ENCODE measurements at regions not wholly inside any gene's neighbourhood (a gene's known extent, or its start where the extent isn't known, plus 50 kb on each side); places are given as distances from the start of the nearest gene placed in this dataset.

DNA sequence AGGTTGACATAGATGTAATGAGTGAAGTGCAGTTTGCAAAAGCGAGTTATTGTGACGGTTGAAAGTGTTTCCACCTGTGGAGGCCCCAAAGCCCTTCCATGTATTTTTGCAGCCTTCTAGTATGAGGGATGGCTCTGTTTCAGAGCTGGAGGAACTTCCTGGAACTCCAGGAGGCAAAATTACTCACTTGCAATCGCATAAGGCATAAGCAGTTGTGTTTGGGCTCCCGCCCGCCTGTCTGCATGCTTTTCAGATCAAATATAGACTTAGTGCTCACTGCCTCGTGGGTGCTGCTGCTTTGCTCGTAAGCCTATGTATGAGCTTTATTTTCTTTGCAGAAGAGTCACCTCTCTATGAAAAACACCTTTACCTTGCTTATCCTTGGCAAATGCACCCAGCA is 146.8 kb upstream of the LARGE1 start:
- H3K79me2 ChIP-seq (ENCODE audit: control insufficient read depth, insufficient read depth, low read length) = no peaks in the 10 kb centered on the region
- H3K4me1 ChIP-seq (ENCODE audit: control insufficient read depth, extremely low read depth, insufficient read depth, low read length) = no peaks in the 10 kb centered on the region
- intact Hi-C loops (cut with micrococcal nuclease) (no loop called here), dilution Hi-C loops (cut with MboI; ENCODE audit: extremely low pct_ligation_motif_present, low sequenced_read_pairs) (no loop called here)
- H4K20me1 ChIP-seq (replicated peaks; ENCODE audit: control insufficient read depth, extremely low read depth, insufficient read depth, low read length) = no peaks in the 10 kb centered on the region
- peaks cover 13% of the 10 kb centered on the region for H3K9me3 ChIP-seq (replicated peaks; ENCODE audit: control insufficient read depth, insufficient read depth, low read length)
- CTCF ChIA-PET = no interaction called here
- BruUV-seq (replicated peaks) = no TSS peak
- FAIRE-seq (no peak), DNase-seq (ENCODE audit: low read depth, low spot score) (no peak)
- H3K9ac ChIP-seq (replicated peaks; ENCODE audit: extremely low read depth, insufficient read depth, low read length) = no peak overlapping the region
- no peak overlapping the region for H3K4me3 ChIP-seq (replicated peaks in 1 of 3; ENCODE audit: insufficient read depth in 1 of 3, low read depth in 1 of 3, low read length in 3 of 3)
- no peak overlapping the region for H3K27ac ChIP-seq (ENCODE audit: insufficient read depth, low read depth, low read length)
- no peak overlapping the region for H2AFZ ChIP-seq (ENCODE audit: low read depth, low read length)
- H3K27me3 ChIP-seq (ENCODE audit: control insufficient read depth in 2 of 2, insufficient read depth in 2 of 2, low read length in 2 of 2) = no peaks in the 10 kb centered on the region
- H3K4me2 ChIP-seq (ENCODE audit: insufficient read depth, low read length) = no peak overlapping the region
- no peaks in the 10 kb centered on the region for H3K36me3 ChIP-seq (ENCODE audit: control insufficient read depth in 2 of 2, extremely low read depth in 1 of 2, insufficient read depth in 2 of 2, low read length in 2 of 2)
- POLR2A ChIA-PET = no interaction called here
- TF ChIP-seq GATA2 (IDR thresholded peaks at IDR 0.05; ENCODE audit: insufficient read depth, insufficient read length, low read depth, low read length) (no peak), MAX (IDR thresholded peaks at IDR 0.05; ENCODE audit: insufficient read depth, insufficient read length) (no peak), CTCF (IDR thresholded peaks at IDR 0.05; ENCODE audit: extremely low read depth in 1 of 2, insufficient read depth in 1 of 2, low read depth in 1 of 2, low read length in 2 of 2) (no peak)
- H3K9me1 ChIP-seq (replicated peaks; ENCODE audit: control insufficient read depth, extremely low read depth, insufficient read depth, low read length) = no peaks in the 10 kb centered on the region

GRCh38 chr22:34068001-34068400 is 147.7 kb upstream of the LARGE1 start:
- Histone ChIP-seq H3K79me2 (ENCODE audit: control insufficient read depth, insufficient read depth, low read length) (no peaks in the 10 kb centered on the region), H3K27ac (ENCODE audit: insufficient read depth, low read depth, low read length) (no peak overlapping the region), H3K9ac (replicated peaks; ENCODE audit: extremely low read depth, insufficient read depth, low read length) (no peak overlapping the region), H3K9me1 (replicated peaks; ENCODE audit: control insufficient read depth, extremely low read depth, insufficient read depth, low read length) (no peaks in the 10 kb centered on the region), H3K4me3 (replicated peaks in 1 of 3; ENCODE audit: insufficient read depth in 1 of 3, low read depth in 1 of 3, low read length in 3 of 3) (no peak overlapping the region), H3K4me2 (ENCODE audit: insufficient read depth, low read length) (no peak overlapping the region), H3K27me3 (ENCODE audit: control insufficient read depth in 2 of 2, insufficient read depth in 2 of 2, low read length in 2 of 2) (no peaks in the 10 kb centered on the region), H3K4me1 (ENCODE audit: control insufficient read depth, extremely low read depth, insufficient read depth, low read length) (no peaks in the 10 kb centered on the region), H4K20me1 (replicated peaks; ENCODE audit: control insufficient read depth, extremely low read depth, insufficient read depth, low read length) (no peaks in the 10 kb centered on the region), H3K9me3 (replicated peaks; ENCODE audit: control insufficient read depth, insufficient read depth, low read length) (peaks cover 15% of the 10 kb centered on the region), H2AFZ (ENCODE audit: low read depth, low read length) (no peak overlapping the region), H3K36me3 (ENCODE audit: control insufficient read depth in 2 of 2, extremely low read depth in 1 of 2, insufficient read depth in 2 of 2, low read length in 2 of 2) (no peaks in the 10 kb centered on the region)
- no peak for DNase-seq (ENCODE audit: low read depth, low spot score)
- no peak for FAIRE-seq
- CTCF ChIA-PET = interaction anchor here (0.5 kb wide), 1 partner anchor 70 kb away, joined by 3 read pairs; no protein-coding TSS in a partner anchor
- intact Hi-C loops (cut with micrococcal nuclease) (no loop called here), dilution Hi-C loops (cut with MboI; ENCODE audit: extremely low pct_ligation_motif_present, low sequenced_read_pairs) (no loop called here)
- TF ChIP-seq JUN (IDR thresholded peaks at IDR 0.05; ENCODE audit: borderline replicate concordance, insufficient read depth, insufficient read length, low read depth) = no peak
- TF ChIP-seq MYC (IDR thresholded peaks at IDR 0.05; ENCODE audit: low read depth, low read length) = no peak
- no peak for TF ChIP-seq EZH2 (IDR thresholded peaks at IDR 0.05; ENCODE audit: borderline replicate concordance, low read depth, low read length, severe bottlenecking)
- no peak for TF ChIP-seq MAX (IDR thresholded peaks at IDR 0.05; ENCODE audit: insufficient read depth, insufficient read length)
- no peak for TF ChIP-seq POLR2AphosphoS5 (IDR thresholded peaks at IDR 0.05; ENCODE audit: insufficient read depth, low read depth, low read length)
- TF ChIP-seq GATA2 (IDR thresholded peaks at IDR 0.05; ENCODE audit: insufficient read depth, insufficient read length, low read depth, low read length) = no peak
- BruUV-seq (replicated peaks) = no TSS peak
- POLR2A ChIA-PET = no interaction called here

All from endothelial cell of umbilical vein (primary cell).